WI38 (cell line): ENCODE measurements at regions not wholly inside any gene's neighbourhood (a gene's known extent, or its start where the extent isn't known, plus 50 kb on each side); places are given as distances from the start of the nearest gene placed in this dataset.

Source experiments
- H3K4me3 ChIP-seq: 2 replicates; pipeline ENCODE4 v1.5.1; 2011; ENCODE audit warnings: low read depth, mild to moderate bottlenecking, control low read depth, low read length
- CTCF ChIP-seq: IDR thresholded peaks from 2 replicates; pipeline ENCODE4 v1.5.1; 2012; ENCODE audit warnings: low read depth, mild to moderate bottlenecking, control low read depth, low read length

- TF ChIP-seq CTCF: no peak
- H3K4me3 ChIP-seq: no peak overlapping the region
Measured at GRCh38 chr3:174640932-174641331, 218.2 kb upstream of the NAALADL2 start.

- no peak for TF ChIP-seq CTCF
- H3K4me3 ChIP-seq: no peak overlapping the region
Measured at GRCh38 chr3:174644287-174644686, 214.8 kb upstream of the NAALADL2 start.

GRCh38 chr3:174651951-174652350 lies 207.2 kb upstream of the NAALADL2 start:
- TF ChIP-seq CTCF: no peak

GRCh38 chr3:174659511-174659910 lies 199.6 kb upstream of the NAALADL2 start:
- TF ChIP-seq CTCF: no peak
- H3K4me3 ChIP-seq: no peak overlapping the region

More at GRCh38 chr3:174651951-174652350, 207.2 kb upstream of the NAALADL2 start:
- H3K4me3 ChIP-seq: no peak overlapping the region

GRCh38 chr3:174662653-174663052 lies 196.5 kb upstream of the NAALADL2 start:
- TF ChIP-seq CTCF: no peak
- H3K4me3 ChIP-seq: no peak overlapping the region

GRCh38 chr3:174667386-174667785 lies 191.7 kb upstream of the NAALADL2 start:
- TF ChIP-seq CTCF: no peak
- no peak overlapping the region for H3K4me3 ChIP-seq

GRCh38 chr3:174675406-174675805 lies 183.7 kb upstream of the NAALADL2 start:
- TF ChIP-seq CTCF: no peak
- no peak overlapping the region for H3K4me3 ChIP-seq
